ENCODE measurements at regions not wholly inside any gene's neighbourhood (a gene's known extent, or its start where the extent isn't known, plus 50 kb on each side); places are given as distances from the start of the nearest gene placed in this dataset.

DNA sequence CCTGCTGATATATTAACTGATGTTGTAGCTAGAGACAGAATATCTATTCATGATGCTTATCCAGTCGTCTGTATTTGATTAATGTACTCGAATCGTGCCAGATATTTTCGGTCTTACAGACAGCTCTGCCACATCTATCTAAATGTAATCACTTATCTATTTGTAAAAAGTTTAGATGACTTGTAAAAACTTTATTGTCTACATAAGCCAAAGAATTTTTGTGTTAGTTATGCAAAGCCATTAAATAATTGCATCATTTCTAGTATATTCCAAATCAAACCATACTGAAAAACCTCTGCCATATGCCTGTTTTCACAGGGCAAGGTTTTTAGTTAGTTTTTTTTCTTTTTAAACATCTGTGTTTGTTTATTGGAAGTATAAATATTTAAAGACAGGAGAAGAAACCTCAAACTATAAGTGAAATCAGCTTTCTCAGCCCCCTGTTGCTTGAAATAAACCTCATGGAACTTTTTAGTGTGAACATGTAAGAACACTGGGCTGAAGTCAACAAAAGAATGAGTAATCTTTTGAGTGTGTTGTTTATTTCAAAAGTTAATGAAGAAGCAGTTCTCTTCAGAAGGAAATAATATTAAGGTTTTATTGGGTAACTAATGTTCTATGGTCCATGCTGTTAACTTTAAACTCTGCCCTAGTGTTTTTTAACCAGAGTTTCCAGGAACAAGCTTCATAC, 657.6 kb upstream of the SYT4 start (continued):
- TF ChIP-seq, protein P1, sequence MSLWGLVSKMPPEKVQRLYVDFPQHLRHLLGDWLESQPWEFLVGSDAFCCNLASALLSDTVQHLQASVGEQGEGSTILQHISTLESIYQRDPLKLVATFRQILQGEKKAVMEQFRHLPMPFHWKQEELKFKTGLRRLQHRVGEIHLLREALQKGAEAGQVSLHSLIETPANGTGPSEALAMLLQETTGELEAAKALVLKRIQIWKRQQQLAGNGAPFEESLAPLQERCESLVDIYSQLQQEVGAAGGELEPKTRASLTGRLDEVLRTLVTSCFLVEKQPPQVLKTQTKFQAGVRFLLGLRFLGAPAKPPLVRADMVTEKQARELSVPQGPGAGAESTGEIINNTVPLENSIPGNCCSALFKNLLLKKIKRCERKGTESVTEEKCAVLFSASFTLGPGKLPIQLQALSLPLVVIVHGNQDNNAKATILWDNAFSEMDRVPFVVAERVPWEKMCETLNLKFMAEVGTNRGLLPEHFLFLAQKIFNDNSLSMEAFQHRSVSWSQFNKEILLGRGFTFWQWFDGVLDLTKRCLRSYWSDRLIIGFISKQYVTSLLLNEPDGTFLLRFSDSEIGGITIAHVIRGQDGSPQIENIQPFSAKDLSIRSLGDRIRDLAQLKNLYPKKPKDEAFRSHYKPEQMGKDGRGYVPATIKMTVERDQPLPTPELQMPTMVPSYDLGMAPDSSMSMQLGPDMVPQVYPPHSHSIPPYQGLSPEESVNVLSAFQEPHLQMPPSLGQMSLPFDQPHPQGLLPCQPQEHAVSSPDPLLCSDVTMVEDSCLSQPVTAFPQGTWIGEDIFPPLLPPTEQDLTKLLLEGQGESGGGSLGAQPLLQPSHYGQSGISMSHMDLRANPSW (CRISPR knock-in tag; conservative IDR thresholded peaks at IDR 0.05; ENCODE audit: low read depth), result no peak

DNA sequence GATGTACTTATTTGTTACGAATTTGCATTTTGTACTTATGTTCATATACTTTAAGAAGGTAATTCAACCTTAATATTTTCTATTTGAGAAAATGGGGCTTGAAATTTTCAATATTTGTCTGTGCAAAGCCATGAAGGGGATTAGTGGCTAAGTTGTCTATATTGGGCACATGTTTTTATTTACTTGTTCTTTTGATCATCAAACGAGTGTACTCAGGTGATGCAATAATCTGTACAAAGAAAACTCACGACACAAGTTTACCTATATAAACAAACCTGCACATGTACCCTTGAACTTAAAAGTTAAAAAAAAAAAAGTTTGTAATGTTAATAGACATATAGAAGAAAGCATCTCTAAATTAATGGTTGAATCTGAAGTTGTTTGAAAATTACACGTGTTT, 658.9 kb upstream of the SYT4 start:
- Mint-ChIP-seq H3K27ac (no peak overlapping the region), H3K4me1 (peaks cover 15% of the 10 kb centered on the region), H3K4me3 (no peak overlapping the region), H3K36me3 (no peaks in the 10 kb centered on the region), H3K9me3 (no peaks in the 10 kb centered on the region), H3K27me3 (ENCODE audit: low read depth) (no peaks in the 10 kb centered on the region)
- ATAC-seq, result no peak
- POLR2A ChIA-PET, result no interaction called here
- CTCF ChIA-PET, result no interaction called here
- no peak for DNase-seq (ENCODE audit: low spot score)
- no peak for TF ChIP-seq CREM (CRISPR knock-in tag; IDR thresholded peaks at IDR 0.05)
- TF ChIP-seq, protein P2, sequence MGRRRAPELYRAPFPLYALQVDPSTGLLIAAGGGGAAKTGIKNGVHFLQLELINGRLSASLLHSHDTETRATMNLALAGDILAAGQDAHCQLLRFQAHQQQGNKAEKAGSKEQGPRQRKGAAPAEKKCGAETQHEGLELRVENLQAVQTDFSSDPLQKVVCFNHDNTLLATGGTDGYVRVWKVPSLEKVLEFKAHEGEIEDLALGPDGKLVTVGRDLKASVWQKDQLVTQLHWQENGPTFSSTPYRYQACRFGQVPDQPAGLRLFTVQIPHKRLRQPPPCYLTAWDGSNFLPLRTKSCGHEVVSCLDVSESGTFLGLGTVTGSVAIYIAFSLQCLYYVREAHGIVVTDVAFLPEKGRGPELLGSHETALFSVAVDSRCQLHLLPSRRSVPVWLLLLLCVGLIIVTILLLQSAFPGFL (CRISPR knock-in tag; IDR thresholded peaks at IDR 0.05; ENCODE audit: borderline replicate concordance), result no peak
- TF ChIP-seq, protein P3, sequence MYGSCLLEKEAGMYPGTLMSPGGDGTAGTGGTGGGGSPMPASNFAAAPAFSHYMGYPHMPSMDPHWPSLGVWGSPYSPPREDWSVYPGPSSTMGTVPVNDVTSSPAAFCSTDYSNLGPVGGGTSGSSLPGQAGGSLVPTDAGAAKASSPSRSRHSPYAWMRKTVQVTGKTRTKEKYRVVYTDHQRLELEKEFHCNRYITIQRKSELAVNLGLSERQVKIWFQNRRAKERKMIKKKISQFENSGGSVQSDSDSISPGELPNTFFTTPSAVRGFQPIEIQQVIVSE (CRISPR knock-in tag; IDR thresholded peaks at IDR 0.05; ENCODE audit: borderline replicate concordance), result no peak
- TF ChIP-seq ZNF671 (CRISPR knock-in tag; IDR thresholded peaks at IDR 0.05), result no peak
- TF ChIP-seq, protein P4, sequence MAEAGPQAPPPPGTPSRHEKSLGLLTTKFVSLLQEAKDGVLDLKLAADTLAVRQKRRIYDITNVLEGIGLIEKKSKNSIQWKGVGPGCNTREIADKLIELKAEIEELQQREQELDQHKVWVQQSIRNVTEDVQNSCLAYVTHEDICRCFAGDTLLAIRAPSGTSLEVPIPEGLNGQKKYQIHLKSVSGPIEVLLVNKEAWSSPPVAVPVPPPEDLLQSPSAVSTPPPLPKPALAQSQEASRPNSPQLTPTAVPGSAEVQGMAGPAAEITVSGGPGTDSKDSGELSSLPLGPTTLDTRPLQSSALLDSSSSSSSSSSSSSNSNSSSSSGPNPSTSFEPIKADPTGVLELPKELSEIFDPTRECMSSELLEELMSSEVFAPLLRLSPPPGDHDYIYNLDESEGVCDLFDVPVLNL (CRISPR knock-in tag; IDR thresholded peaks at IDR 0.05; ENCODE audit: borderline replicate concordance, low read depth), result no peak
- TF ChIP-seq, protein P5, sequence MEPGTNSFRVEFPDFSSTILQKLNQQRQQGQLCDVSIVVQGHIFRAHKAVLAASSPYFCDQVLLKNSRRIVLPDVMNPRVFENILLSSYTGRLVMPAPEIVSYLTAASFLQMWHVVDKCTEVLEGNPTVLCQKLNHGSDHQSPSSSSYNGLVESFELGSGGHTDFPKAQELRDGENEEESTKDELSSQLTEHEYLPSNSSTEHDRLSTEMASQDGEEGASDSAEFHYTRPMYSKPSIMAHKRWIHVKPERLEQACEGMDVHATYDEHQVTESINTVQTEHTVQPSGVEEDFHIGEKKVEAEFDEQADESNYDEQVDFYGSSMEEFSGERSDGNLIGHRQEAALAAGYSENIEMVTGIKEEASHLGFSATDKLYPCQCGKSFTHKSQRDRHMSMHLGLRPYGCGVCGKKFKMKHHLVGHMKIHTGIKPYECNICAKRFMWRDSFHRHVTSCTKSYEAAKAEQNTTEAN (CRISPR knock-in tag; IDR thresholded peaks at IDR 0.05), result no peak
- TF ChIP-seq, protein P6, sequence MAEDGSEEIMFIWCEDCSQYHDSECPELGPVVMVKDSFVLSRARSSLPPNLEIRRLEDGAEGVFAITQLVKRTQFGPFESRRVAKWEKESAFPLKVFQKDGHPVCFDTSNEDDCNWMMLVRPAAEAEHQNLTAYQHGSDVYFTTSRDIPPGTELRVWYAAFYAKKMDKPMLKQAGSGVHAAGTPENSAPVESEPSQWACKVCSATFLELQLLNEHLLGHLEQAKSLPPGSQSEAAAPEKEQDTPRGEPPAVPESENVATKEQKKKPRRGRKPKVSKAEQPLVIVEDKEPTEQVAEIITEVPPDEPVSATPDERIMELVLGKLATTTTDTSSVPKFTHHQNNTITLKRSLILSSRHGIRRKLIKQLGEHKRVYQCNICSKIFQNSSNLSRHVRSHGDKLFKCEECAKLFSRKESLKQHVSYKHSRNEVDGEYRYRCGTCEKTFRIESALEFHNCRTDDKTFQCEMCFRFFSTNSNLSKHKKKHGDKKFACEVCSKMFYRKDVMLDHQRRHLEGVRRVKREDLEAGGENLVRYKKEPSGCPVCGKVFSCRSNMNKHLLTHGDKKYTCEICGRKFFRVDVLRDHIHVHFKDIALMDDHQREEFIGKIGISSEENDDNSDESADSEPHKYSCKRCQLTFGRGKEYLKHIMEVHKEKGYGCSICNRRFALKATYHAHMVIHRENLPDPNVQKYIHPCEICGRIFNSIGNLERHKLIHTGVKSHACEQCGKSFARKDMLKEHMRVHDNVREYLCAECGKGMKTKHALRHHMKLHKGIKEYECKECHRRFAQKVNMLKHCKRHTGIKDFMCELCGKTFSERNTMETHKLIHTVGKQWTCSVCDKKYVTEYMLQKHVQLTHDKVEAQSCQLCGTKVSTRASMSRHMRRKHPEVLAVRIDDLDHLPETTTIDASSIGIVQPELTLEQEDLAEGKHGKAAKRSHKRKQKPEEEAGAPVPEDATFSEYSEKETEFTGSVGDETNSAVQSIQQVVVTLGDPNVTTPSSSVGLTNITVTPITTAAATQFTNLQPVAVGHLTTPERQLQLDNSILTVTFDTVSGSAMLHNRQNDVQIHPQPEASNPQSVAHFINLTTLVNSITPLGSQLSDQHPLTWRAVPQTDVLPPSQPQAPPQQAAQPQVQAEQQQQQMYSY (CRISPR knock-in tag; IDR thresholded peaks at IDR 0.05), result no peak
- TF ChIP-seq ATF1 (CRISPR knock-in tag; IDR thresholded peaks at IDR 0.05), result no peak
- no peak for TF ChIP-seq MYBL2 (CRISPR knock-in tag; IDR thresholded peaks at IDR 0.05)
- TF ChIP-seq TEAD1 (CRISPR knock-in tag; IDR thresholded peaks at IDR 0.05), result no peak
- no peak for TF ChIP-seq NFYB (CRISPR knock-in tag; conservative IDR thresholded peaks at IDR 0.05; ENCODE audit: low read depth)
- TF ChIP-seq, protein P7, sequence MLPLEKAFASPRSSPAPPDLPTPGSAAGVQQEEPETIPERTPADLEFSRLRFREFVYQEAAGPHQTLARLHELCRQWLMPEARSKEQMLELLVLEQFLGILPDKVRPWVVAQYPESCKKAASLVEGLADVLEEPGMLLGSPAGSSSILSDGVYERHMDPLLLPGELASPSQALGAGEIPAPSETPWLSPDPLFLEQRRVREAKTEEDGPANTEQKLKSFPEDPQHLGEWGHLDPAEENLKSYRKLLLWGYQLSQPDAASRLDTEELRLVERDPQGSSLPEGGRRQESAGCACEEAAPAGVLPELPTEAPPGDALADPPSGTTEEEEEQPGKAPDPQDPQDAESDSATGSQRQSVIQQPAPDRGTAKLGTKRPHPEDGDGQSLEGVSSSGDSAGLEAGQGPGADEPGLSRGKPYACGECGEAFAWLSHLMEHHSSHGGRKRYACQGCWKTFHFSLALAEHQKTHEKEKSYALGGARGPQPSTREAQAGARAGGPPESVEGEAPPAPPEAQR (CRISPR knock-in tag; IDR thresholded peaks at IDR 0.05), result no peak
- TF ChIP-seq, protein P8, sequence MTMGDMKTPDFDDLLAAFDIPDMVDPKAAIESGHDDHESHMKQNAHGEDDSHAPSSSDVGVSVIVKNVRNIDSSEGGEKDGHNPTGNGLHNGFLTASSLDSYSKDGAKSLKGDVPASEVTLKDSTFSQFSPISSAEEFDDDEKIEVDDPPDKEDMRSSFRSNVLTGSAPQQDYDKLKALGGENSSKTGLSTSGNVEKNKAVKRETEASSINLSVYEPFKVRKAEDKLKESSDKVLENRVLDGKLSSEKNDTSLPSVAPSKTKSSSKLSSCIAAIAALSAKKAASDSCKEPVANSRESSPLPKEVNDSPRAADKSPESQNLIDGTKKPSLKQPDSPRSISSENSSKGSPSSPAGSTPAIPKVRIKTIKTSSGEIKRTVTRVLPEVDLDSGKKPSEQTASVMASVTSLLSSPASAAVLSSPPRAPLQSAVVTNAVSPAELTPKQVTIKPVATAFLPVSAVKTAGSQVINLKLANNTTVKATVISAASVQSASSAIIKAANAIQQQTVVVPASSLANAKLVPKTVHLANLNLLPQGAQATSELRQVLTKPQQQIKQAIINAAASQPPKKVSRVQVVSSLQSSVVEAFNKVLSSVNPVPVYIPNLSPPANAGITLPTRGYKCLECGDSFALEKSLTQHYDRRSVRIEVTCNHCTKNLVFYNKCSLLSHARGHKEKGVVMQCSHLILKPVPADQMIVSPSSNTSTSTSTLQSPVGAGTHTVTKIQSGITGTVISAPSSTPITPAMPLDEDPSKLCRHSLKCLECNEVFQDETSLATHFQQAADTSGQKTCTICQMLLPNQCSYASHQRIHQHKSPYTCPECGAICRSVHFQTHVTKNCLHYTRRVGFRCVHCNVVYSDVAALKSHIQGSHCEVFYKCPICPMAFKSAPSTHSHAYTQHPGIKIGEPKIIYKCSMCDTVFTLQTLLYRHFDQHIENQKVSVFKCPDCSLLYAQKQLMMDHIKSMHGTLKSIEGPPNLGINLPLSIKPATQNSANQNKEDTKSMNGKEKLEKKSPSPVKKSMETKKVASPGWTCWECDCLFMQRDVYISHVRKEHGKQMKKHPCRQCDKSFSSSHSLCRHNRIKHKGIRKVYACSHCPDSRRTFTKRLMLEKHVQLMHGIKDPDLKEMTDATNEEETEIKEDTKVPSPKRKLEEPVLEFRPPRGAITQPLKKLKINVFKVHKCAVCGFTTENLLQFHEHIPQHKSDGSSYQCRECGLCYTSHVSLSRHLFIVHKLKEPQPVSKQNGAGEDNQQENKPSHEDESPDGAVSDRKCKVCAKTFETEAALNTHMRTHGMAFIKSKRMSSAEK (CRISPR knock-in tag; IDR thresholded peaks at IDR 0.05; ENCODE audit: borderline replicate concordance), result no peak
- TF ChIP-seq, protein P9, sequence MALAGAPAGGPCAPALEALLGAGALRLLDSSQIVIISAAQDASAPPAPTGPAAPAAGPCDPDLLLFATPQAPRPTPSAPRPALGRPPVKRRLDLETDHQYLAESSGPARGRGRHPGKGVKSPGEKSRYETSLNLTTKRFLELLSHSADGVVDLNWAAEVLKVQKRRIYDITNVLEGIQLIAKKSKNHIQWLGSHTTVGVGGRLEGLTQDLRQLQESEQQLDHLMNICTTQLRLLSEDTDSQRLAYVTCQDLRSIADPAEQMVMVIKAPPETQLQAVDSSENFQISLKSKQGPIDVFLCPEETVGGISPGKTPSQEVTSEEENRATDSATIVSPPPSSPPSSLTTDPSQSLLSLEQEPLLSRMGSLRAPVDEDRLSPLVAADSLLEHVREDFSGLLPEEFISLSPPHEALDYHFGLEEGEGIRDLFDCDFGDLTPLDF (CRISPR knock-in tag; IDR thresholded peaks at IDR 0.05), result no peak
- no peak for TF ChIP-seq ZNF423 (CRISPR knock-in tag; IDR thresholded peaks at IDR 0.05)
- TF ChIP-seq IRF2 (CRISPR knock-in tag; IDR thresholded peaks at IDR 0.05; ENCODE audit: borderline replicate concordance, low read depth), result no peak
